Suprapubic skin (tissue), 4 donors: ENCODE measurements at regions not wholly inside any gene's neighbourhood (a gene's known extent, or its start where the extent isn't known, plus 50 kb on each side); places are given as distances from the start of the nearest gene placed in this dataset.

Source experiments
- CTCF ChIP-seq, 2 donors: fragments of 200-600 bp in 1 of 2; fragments of 450-650 bp in 1 of 2; sonication (generic) in 1 of 2; IDR thresholded peaks; one replicate each; pipeline ENCODE4 v1.5.1; 2016 to 2019; ENCODE audit warnings: antibody characterized with exemption in 2 of 2, mild to moderate bottlenecking in 1 of 2, moderate library complexity in 1 of 2
- POLR2A ChIP-seq, 2 donors: fragments of 450-650 bp; IDR thresholded peaks; one replicate each; pipeline ENCODE4 v1.6.1; 2017; ENCODE audit warnings: antibody characterized with exemption in 2 of 2, mild to moderate bottlenecking in 2 of 2, moderate library complexity in 2 of 2
- POLR2AphosphoS5 ChIP-seq, 3 donors: sonication (generic); formaldehyde crosslinking; IDR thresholded peaks; one replicate each; pipeline ENCODE4 v1.6.1; 2017; ENCODE audit warnings: antibody characterized with exemption in 3 of 3

DNA sequence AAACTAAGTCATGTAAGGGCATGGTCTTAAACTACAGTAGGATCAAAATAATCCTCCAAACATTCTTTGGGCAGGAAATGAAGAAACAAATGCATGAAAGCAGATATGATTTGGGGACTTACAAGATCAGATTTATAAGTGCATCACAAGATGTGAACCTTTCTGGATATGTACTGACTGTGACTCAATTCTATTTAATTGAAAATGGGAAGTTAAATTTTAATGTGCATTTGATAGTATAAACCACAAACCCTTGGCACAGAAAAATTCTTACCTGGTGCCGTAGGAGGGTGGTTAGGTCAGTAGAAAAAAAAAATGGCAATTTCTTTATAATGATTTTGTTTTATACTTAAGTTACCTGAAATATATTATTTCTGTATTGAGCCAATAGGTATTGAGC lies 262.5 kb upstream of the TGFBR2 start:
- TF ChIP-seq CTCF (IDR thresholded peaks at IDR 0.05) (no peak), POLR2AphosphoS5 (IDR thresholded peaks at IDR 0.05) (no peak), POLR2A (IDR thresholded peaks at IDR 0.05) (no peak)
